ENCODE measurements at regions not wholly inside any gene's neighbourhood (a gene's known extent, or its start where the extent isn't known, plus 50 kb on each side); places are given as distances from the start of the nearest gene placed in this dataset.
"Not testable (repeated sequence)": the region's sequence is repeated elsewhere in the genome, so short reads cannot be mapped to it uniquely, and the experiment has no call there.

GRCh38 chr1:47491341-47491753, 53.5 kb downstream of the FOXD2 start:
- DNase-seq: no peak

- no peak for DNase-seq
Observed at GRCh38 chr1:47495176-47495713, 57.4 kb downstream of the FOXD2 start.

GRCh38 chr1:47498551-47498950, 60.7 kb downstream of the FOXD2 start:
- DNase-seq: no peak

- DNase-seq: no peak
Observed at GRCh38 chr1:47501069-47501468, 63.2 kb downstream of the FOXD2 start.

GRCh38 chr1:47502746-47503370, 65.0 kb downstream of the FOXD2 start:
- no peak for DNase-seq

- not testable (repeated sequence) for DNase-seq
Observed at GRCh38 chr1:47504840-47505239, 67.0 kb downstream of the FOXD2 start.

GRCh38 chr1:47505267-47505666, 67.4 kb downstream of the FOXD2 start:
- no peak for DNase-seq

- DNase-seq: no peak
Observed at GRCh38 chr1:47506053-47506452, 68.2 kb downstream of the FOXD2 start.

GRCh38 chr1:47507144-47507543, 69.3 kb downstream of the FOXD2 start:
- no peak for DNase-seq

GRCh38 chr1:47507881-47508701, 70.2 kb downstream of the FOXD2 start:
- DNase-seq: no peak

GRCh38 chr1:47508702-47509431, 71.0 kb downstream of the FOXD2 start:
- DNase-seq: no peak

GRCh38 chr1:47510282-47510811, 72.5 kb downstream of the FOXD2 start:
- no peak for DNase-seq

GRCh38 chr1:47511825-47512224, 74.0 kb downstream of the FOXD2 start:
- no peak for DNase-seq

GRCh38 chr1:47513393-47513792, 75.5 kb downstream of the FOXD2 start:
- DNase-seq: no peak

- no peak for DNase-seq
Observed at GRCh38 chr1:47514229-47514628, 76.4 kb downstream of the FOXD2 start.

- DNase-seq: no peak
Observed at GRCh38 chr1:47515164-47515789, 77.4 kb downstream of the FOXD2 start.

GRCh38 chr1:47517946-47518345, 80.1 kb downstream of the FOXD2 start:
- DNase-seq: no peak

- no peak for DNase-seq
Observed at GRCh38 chr1:47519491-47519890, 81.6 kb downstream of the FOXD2 start.

- no peak for DNase-seq
Observed at GRCh38 chr1:47519971-47520370, 82.1 kb downstream of the FOXD2 start.

GRCh38 chr1:47521034-47521881, 83.4 kb downstream of the FOXD2 start:
- no peak for DNase-seq

- no peak for DNase-seq
Observed at GRCh38 chr1:47522935-47523834, 85.3 kb downstream of the FOXD2 start.
